GM12891 (cell line): ENCODE measurements at regions not wholly inside any gene's neighbourhood (a gene's known extent, or its start where the extent isn't known, plus 50 kb on each side); places are given as distances from the start of the nearest gene placed in this dataset.

Source experiments
- POLR2A ChIP-seq: IDR thresholded peaks from 2 replicates; pipeline ENCODE4 v1.6.1; 2011; ENCODE audit warnings: low read depth, low read length, control low read depth
- POLR2AphosphoS5 ChIP-seq: IDR thresholded peaks from 2 replicates; pipeline ENCODE4 v1.6.1; 2011; ENCODE audit warnings: low read depth, low read length, control low read depth
- SPI1 ChIP-seq: IDR thresholded peaks from 2 replicates; pipeline ENCODE4 v1.6.1; 2011; ENCODE audit warnings: low read depth, low read length, control low read depth
- TAF1 ChIP-seq: IDR thresholded peaks from 2 replicates; pipeline ENCODE4 v1.6.1; 2011; ENCODE audit warnings: low read depth, low read length, control low read depth

- no peak for TF ChIP-seq POLR2AphosphoS5
- TF ChIP-seq POLR2A: no peak
- no peak for TF ChIP-seq TAF1
- TF ChIP-seq SPI1: no peak
Measured at GRCh38 chr2:239717319-239717675, 307.8 kb downstream of the NDUFA10 start.
